ENCODE measurements at regions not wholly inside any gene's neighbourhood (a gene's known extent, or its start where the extent isn't known, plus 50 kb on each side); places are given as distances from the start of the nearest gene placed in this dataset.

- no peak for DNase-seq (ENCODE audit: low spot score)
These were observed 195.5 kb upstream of the DUSP10 start for GRCh38 chr1:221937155-221937953.

GRCh38 chr1:221933814-221934213 is 191.9 kb upstream of the DUSP10 start:
- DNase-seq (ENCODE audit: low spot score), result no peak

GRCh38 chr1:221926441-221926840 is 184.6 kb upstream of the DUSP10 start:
- DNase-seq (ENCODE audit: low spot score), result no peak

- DNase-seq (ENCODE audit: low spot score), result no peak
These were observed 184.1 kb upstream of the DUSP10 start for GRCh38 chr1:221925947-221926346.

- DNase-seq (ENCODE audit: low spot score), result no peak
These were observed 182.2 kb upstream of the DUSP10 start for GRCh38 chr1:221923929-221924598.

- no peak for DNase-seq (ENCODE audit: low spot score)
These were observed 180.0 kb upstream of the DUSP10 start for GRCh38 chr1:221921936-221922335.

GRCh38 chr1:221919743-221920142 is 177.9 kb upstream of the DUSP10 start:
- no peak for DNase-seq (ENCODE audit: low spot score)

GRCh38 chr1:221919341-221919740 is 177.5 kb upstream of the DUSP10 start:
- DNase-seq (ENCODE audit: low spot score), result no peak

- no peak for DNase-seq (ENCODE audit: low spot score)
These were observed 174.3 kb upstream of the DUSP10 start for GRCh38 chr1:221916176-221916575.

GRCh38 chr1:221915764-221916163 is 173.9 kb upstream of the DUSP10 start:
- no peak for DNase-seq (ENCODE audit: low spot score)

GRCh38 chr1:221913351-221913892 is 171.5 kb upstream of the DUSP10 start:
- no peak for DNase-seq (ENCODE audit: low spot score)

- DNase-seq (ENCODE audit: low spot score), result no peak
These were observed 170.3 kb upstream of the DUSP10 start for GRCh38 chr1:221912230-221912629.

GRCh38 chr1:221911714-221912113 is 169.8 kb upstream of the DUSP10 start:
- DNase-seq (ENCODE audit: low spot score), result no peak

- no peak for DNase-seq (ENCODE audit: low spot score)
These were observed 168.3 kb upstream of the DUSP10 start for GRCh38 chr1:221910222-221910621.

- no peak for DNase-seq (ENCODE audit: low spot score)
These were observed 166.7 kb upstream of the DUSP10 start for GRCh38 chr1:221908573-221908972.

GRCh38 chr1:221907166-221907932 is 165.5 kb upstream of the DUSP10 start:
- DNase-seq (ENCODE audit: low spot score), result no peak

GRCh38 chr1:221905802-221906201 is 163.9 kb upstream of the DUSP10 start:
- DNase-seq (ENCODE audit: low spot score), result no peak

GRCh38 chr1:221904319-221904718 is 162.4 kb upstream of the DUSP10 start:
- DNase-seq (ENCODE audit: low spot score), result no peak

- DNase-seq (ENCODE audit: low spot score), result no peak
These were observed 161.7 kb upstream of the DUSP10 start for GRCh38 chr1:221903594-221903993.

- DNase-seq (ENCODE audit: low spot score), result no peak
These were observed 161.1 kb upstream of the DUSP10 start for GRCh38 chr1:221902961-221903360.

GRCh38 chr1:221900678-221901077 is 158.8 kb upstream of the DUSP10 start:
- DNase-seq (ENCODE audit: low spot score), result no peak

- no peak for DNase-seq (ENCODE audit: low spot score)
These were observed 155.4 kb upstream of the DUSP10 start for GRCh38 chr1:221897321-221897721.
